Ovary (tissue), 7 donors: ENCODE measurements at regions not wholly inside any gene's neighbourhood (a gene's known extent, or its start where the extent isn't known, plus 50 kb on each side); places are given as distances from the start of the nearest gene placed in this dataset.

Experiments
- DNase-seq, 5 donors: peaks; one replicate each; pipeline ENCODE4 v3.0.0-alpha.2; 2019 to 2020
- H3K27ac ChIP-seq, 2 donors: fragments of 200-600 bp; one replicate each; pipeline versions ENCODE4 v1.5.1 to v1.8.0; 2019 to 2022
- H3K27me3 ChIP-seq: fragments of 200-600 bp; one replicate; pipeline ENCODE4 v1.8.0; 2022
- H3K36me3 ChIP-seq: fragments of 200-600 bp; sonication (generic); one replicate; pipeline ENCODE4 v1.5.1; 2019
- H3K4me1 ChIP-seq: one replicate; pipeline ENCODE4 v1.8.1; 2013; ENCODE audit warnings: mild to moderate bottlenecking, moderate library complexity; ENCODE audit not compliant: insufficient read depth
- H3K4me3 ChIP-seq: fragments of 200-600 bp; sonication (generic); one replicate; pipeline ENCODE4 v1.5.1; 2017
- H3K9me3 ChIP-seq, 2 donors: fragments of 200-600 bp in 1 of 2; sonication (generic) in 1 of 2; one replicate each; pipeline versions ENCODE4 v1.5.1 to v1.8.1; 2013 to 2019; ENCODE audit warnings: mild to moderate bottlenecking in 1 of 2, moderate library complexity in 1 of 2
- EP300 ChIP-seq: sonication (generic); formaldehyde crosslinking; IDR thresholded peaks from one replicate; pipeline ENCODE4 v1.6.1; 2017; ENCODE audit warnings: antibody characterized with exemption
- POLR2A ChIP-seq: fragments of 450-650 bp; IDR thresholded peaks from one replicate; pipeline ENCODE4 v1.6.1; 2017; ENCODE audit warnings: antibody characterized with exemption, mild to moderate bottlenecking, moderate library complexity
- WGBS, 3 donors: extraction: QIAGEN DNeasy Blood & Tissue Kit in 1 of 3; methylation state at CpG; one replicate each; pipeline versions ENCODE4 v1.1.5 to v1.1.7; 2013 to 2017; 5-methylcytosine and 5-hydroxymethylcytosine counted together
- intact Hi-C, 4 donors: fragments of 100-400 bp; cut with DNase I; formaldehyde crosslinking; loops; one replicate each; pipeline versions ENCODE4 v1.11.0 to v1.15.1; 2022 to 2023
- TF ChIP-seq, protein P1 (sequence below), 3 donors: fragments of 450-650 bp in 2 of 3; fragments of 200-600 bp in 1 of 3; IDR thresholded peaks; one replicate each; pipeline versions ENCODE4 v1.5.1 to v1.8.0; 2016 to 2022; ENCODE audit warnings: antibody characterized with exemption in 3 of 3, mild to moderate bottlenecking in 1 of 3
- donor health status: DM: no; HTN: no; CAD: no; lungs with moderate emphysema.
- donor health status: DM: no; HTN: no; CAD: no.
- donor health status: Bipolar disorder and iron deficiency.
- donor health status: DM: no; HTN: no; CAD: no.
- donor health status: DM: yes; HTN: yes; CAD: no.

GRCh38 chr16:85220964-85221731, 108.9 kb upstream of the CIBAR2 start:
- WGBS, 3 donors, result 38 to 63% (median 45%) methylated on average over 27 of the region's 27 CpGs
- intact Hi-C loops, result no loop called here
- Histone ChIP-seq H3K9me3 (no peaks in the 10 kb centered on the region), H3K36me3 (no peaks in the 10 kb centered on the region), H3K27ac (peak overlapping the region in 1 of 2 donors; percentile 78), H3K4me1 (peaks cover 31% of the 10 kb centered on the region), H3K27me3 (no peaks in the 10 kb centered on the region), H3K4me3 (no peak overlapping the region)
- DNase-seq, result peak in 3 of 5 donors; percentile 54 to 74 (median 66)
- TF ChIP-seq, protein P1, sequence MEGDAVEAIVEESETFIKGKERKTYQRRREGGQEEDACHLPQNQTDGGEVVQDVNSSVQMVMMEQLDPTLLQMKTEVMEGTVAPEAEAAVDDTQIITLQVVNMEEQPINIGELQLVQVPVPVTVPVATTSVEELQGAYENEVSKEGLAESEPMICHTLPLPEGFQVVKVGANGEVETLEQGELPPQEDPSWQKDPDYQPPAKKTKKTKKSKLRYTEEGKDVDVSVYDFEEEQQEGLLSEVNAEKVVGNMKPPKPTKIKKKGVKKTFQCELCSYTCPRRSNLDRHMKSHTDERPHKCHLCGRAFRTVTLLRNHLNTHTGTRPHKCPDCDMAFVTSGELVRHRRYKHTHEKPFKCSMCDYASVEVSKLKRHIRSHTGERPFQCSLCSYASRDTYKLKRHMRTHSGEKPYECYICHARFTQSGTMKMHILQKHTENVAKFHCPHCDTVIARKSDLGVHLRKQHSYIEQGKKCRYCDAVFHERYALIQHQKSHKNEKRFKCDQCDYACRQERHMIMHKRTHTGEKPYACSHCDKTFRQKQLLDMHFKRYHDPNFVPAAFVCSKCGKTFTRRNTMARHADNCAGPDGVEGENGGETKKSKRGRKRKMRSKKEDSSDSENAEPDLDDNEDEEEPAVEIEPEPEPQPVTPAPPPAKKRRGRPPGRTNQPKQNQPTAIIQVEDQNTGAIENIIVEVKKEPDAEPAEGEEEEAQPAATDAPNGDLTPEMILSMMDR (IDR thresholded peaks at IDR 0.05), result no peak
- TF ChIP-seq POLR2A, result no peak
- TF ChIP-seq EP300, result no peak

- 30 to 75% (median 68%) methylated on average over 2 to 12 of the region's 12 CpGs for WGBS, 3 donors
- Histone ChIP-seq H3K9me3 (no peaks in the 10 kb centered on the region), H3K27ac (peak overlapping the region; percentile 66 to 69), H3K36me3 (no peaks in the 10 kb centered on the region), H3K4me1 (peaks cover 33% of the 10 kb centered on the region), H3K4me3 (no peak overlapping the region), H3K27me3 (no peaks in the 10 kb centered on the region)
- DNase-seq, result peak in 1 of 5 donors; percentile 20
- intact Hi-C loops, result no loop called here
- TF ChIP-seq POLR2A, result no peak
- TF ChIP-seq, protein P1 (IDR thresholded peaks at IDR 0.05), result no peak
- TF ChIP-seq EP300, result no peak
Observed at GRCh38 chr16:85221771-85222154, 109.5 kb upstream of the CIBAR2 start.

DNA sequence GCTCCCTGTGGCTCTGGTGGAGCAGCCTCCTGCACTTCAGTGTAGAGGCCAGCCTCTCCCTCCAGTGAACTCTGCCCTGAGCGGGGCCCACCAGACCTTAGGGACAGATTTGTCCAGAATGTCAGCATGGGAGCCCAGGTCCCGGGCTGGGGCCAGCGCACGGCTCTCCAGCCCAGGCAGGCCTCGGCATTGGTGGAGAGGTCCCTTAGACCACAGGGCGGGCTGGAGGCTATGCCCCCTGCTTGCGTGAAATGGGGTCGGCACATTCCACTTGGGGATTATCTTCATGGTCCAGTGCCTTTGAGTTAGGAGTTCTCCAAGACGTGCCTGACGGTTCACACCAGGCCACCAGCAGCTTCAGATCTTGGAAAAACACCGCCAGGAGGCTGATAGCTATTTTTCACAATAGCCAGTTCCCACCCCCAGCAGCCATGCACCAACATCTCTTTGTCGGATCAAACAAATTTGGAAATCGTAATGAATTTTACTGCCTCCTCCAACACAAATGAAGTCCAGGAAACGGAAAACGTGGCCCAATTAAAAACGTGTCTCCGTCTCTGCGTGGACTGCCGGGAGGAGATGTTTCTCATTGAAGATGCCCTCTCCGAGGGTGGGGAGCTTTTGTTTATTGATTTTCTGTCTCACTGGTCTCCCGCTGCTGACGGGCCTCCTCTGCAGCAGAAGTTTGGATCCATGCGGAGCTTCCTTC, 110.0 kb upstream of the CIBAR2 start:
- TF ChIP-seq EP300 (no peak), POLR2A (no peak)
- TF ChIP-seq, protein P1 (IDR thresholded peaks at IDR 0.05), result no peak
- H3K4me3 ChIP-seq, result no peak overlapping the region
- 45 to 68% (median 67%) methylated on average over 23 of the region's 23 CpGs for WGBS, 3 donors
- no peaks in the 10 kb centered on the region for H3K27me3 ChIP-seq
- H3K4me1 ChIP-seq, result peaks cover 29% of the 10 kb centered on the region
- no peaks in the 10 kb centered on the region for H3K36me3 ChIP-seq
- peak in 2 of 5 donors; percentile 11 to 41 for DNase-seq
- peak overlapping the region; percentile 66 to 69 for H3K27ac ChIP-seq
- intact Hi-C loops, result no loop called here
- H3K9me3 ChIP-seq, result no peaks in the 10 kb centered on the region

- intact Hi-C loops, result no loop called here
- DNase-seq, result no peak
- H3K27ac ChIP-seq, result no peak overlapping the region
- no peaks in the 10 kb centered on the region for H3K36me3 ChIP-seq
- H3K9me3 ChIP-seq, result no peaks in the 10 kb centered on the region
- H3K4me3 ChIP-seq, result no peak overlapping the region
- no peaks in the 10 kb centered on the region for H3K27me3 ChIP-seq
- 85 to 90% (median 87%) methylated on average over 9 of the region's 9 CpGs for WGBS, 3 donors
- H3K4me1 ChIP-seq, result peaks cover 38% of the 10 kb centered on the region
- TF ChIP-seq, protein P1 (IDR thresholded peaks at IDR 0.05), result no peak
- no peak for TF ChIP-seq POLR2A
- no peak for TF ChIP-seq EP300
Observed at GRCh38 chr16:85225257-85225656, 113.0 kb upstream of the CIBAR2 start.
